Right atrium auricular region (tissue), 2 donors: ENCODE measurements at regions not wholly inside any gene's neighbourhood (a gene's known extent, or its start where the extent isn't known, plus 50 kb on each side); places are given as distances from the start of the nearest gene placed in this dataset.

Source experiments
- DNase-seq: peaks from one replicate; pipeline ENCODE4 v3.0.0-alpha.2; 2019; ENCODE audit warnings: low spot score
- H3K27ac ChIP-seq, 2 donors: fragments of 200-600 bp; sonication (generic); 1 replicate in 1 of 2; 2 replicates in 1 of 2; pipeline ENCODE4 v1.5.1; 2016 to 2019
- H3K27me3 ChIP-seq, 2 donors: fragments of 200-600 bp; sonication (generic); one replicate each; pipeline versions ENCODE4 v1.5.1 to v1.6.0; 2017 to 2019
- H3K36me3 ChIP-seq: fragments of 200-600 bp; sonication (generic); one replicate; pipeline ENCODE4 v1.5.1; 2016
- H3K4me1 ChIP-seq, 2 donors: fragments of 200-600 bp; sonication (generic); one replicate each; pipeline versions ENCODE4 v1.5.1 to v1.6.0; 2017 to 2019
- H3K4me3 ChIP-seq, 2 donors: fragments of 200-600 bp; sonication (generic); 1 replicate in 1 of 2; 2 replicates in 1 of 2; pipeline ENCODE4 v1.5.1; 2017 to 2019; ENCODE audit warnings: mild to moderate bottlenecking in 1 of 2, moderate library complexity in 1 of 2
- H3K9me3 ChIP-seq, 2 donors: fragments of 200-600 bp; sonication (generic); one replicate each; pipeline ENCODE4 v1.5.1; 2019
- TF ChIP-seq, protein P1 (sequence below), 2 donors: fragments of 200-600 bp; sonication (generic); IDR thresholded peaks; one replicate each; pipeline ENCODE4 v1.5.1; 2019; ENCODE audit warnings: antibody characterized with exemption in 2 of 2

DNA sequence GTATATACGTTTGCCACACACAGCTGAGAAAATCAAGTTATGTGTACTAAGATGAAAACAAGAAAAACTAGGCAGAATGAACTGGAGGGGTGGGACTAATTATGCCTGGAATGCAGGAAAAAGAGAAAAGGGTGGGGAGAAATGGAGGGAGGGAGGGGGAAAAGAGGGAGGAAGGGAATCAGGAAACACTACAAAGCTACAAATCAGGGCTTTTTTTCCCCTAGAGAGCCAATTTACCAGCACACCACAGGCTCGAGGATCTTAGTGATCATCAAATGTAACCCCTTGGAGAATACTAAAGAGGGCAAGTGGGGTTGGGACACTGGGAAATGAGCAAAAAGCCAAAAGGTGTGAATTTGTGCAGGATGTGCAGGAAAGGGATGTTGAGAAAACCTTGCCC is 451.9 kb downstream of the SMARCA1 start:
- Histone ChIP-seq H3K27ac (no peak overlapping the region), H3K9me3 (no peaks in the 10 kb centered on the region), H3K36me3 (no peaks in the 10 kb centered on the region), H3K27me3 (no peaks in the 10 kb centered on the region), H3K4me1 (no peaks in the 10 kb centered on the region), H3K4me3 (no peak overlapping the region)
- no peak for DNase-seq
- TF ChIP-seq, protein P1, sequence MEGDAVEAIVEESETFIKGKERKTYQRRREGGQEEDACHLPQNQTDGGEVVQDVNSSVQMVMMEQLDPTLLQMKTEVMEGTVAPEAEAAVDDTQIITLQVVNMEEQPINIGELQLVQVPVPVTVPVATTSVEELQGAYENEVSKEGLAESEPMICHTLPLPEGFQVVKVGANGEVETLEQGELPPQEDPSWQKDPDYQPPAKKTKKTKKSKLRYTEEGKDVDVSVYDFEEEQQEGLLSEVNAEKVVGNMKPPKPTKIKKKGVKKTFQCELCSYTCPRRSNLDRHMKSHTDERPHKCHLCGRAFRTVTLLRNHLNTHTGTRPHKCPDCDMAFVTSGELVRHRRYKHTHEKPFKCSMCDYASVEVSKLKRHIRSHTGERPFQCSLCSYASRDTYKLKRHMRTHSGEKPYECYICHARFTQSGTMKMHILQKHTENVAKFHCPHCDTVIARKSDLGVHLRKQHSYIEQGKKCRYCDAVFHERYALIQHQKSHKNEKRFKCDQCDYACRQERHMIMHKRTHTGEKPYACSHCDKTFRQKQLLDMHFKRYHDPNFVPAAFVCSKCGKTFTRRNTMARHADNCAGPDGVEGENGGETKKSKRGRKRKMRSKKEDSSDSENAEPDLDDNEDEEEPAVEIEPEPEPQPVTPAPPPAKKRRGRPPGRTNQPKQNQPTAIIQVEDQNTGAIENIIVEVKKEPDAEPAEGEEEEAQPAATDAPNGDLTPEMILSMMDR (IDR thresholded peaks at IDR 0.05), result no peak

DNA sequence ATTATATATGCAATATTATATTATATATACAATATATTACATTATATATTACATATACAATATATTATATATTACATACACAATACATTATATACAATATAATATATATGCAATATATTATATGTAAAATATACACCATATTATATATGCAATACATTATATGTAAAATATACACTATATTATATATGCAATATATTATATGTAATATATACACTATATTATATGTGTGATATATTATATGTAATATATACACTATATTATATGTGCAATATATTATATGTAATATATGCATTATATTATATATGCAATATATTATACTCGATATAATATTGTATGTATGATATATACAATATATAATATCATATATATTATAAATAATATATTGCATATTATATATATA is 457.4 kb downstream of the SMARCA1 start:
- no peaks in the 10 kb centered on the region for H3K4me1 ChIP-seq
- H3K36me3 ChIP-seq, result no peaks in the 10 kb centered on the region
- no peak overlapping the region for H3K27ac ChIP-seq
- TF ChIP-seq, protein P1 (IDR thresholded peaks at IDR 0.05), result no peak
- DNase-seq, result no peak
- no peaks in the 10 kb centered on the region for H3K27me3 ChIP-seq
- no peak overlapping the region for H3K4me3 ChIP-seq
- H3K9me3 ChIP-seq, result no peaks in the 10 kb centered on the region

DNA sequence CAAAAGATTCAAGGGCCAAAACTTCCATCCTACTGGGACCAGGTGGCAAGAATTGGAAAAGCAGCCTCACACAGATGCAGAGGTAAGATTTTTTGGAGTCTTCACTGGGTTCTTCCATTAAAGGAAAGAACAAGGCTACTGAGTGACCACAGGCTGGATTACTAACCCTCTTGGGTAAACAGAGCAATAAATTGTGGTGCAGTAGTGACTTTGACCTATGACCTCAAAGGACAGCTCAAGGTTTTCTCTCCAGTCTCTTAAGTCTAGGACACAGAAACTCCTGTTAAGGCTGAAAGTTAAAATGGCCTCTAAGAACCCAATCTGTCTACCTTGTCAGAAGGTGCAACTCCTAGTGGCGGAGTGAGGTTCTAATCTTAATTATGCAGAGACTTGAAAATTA is 464.9 kb downstream of the SMARCA1 start:
- TF ChIP-seq, protein P1 (IDR thresholded peaks at IDR 0.05), result no peak
- DNase-seq, result no peak
- H3K9me3 ChIP-seq, result no peaks in the 10 kb centered on the region
- no peaks in the 10 kb centered on the region for H3K36me3 ChIP-seq
- H3K4me3 ChIP-seq, result no peak overlapping the region
- no peak overlapping the region for H3K27ac ChIP-seq
- H3K27me3 ChIP-seq, result no peaks in the 10 kb centered on the region
- H3K4me1 ChIP-seq, result no peaks in the 10 kb centered on the region

DNA sequence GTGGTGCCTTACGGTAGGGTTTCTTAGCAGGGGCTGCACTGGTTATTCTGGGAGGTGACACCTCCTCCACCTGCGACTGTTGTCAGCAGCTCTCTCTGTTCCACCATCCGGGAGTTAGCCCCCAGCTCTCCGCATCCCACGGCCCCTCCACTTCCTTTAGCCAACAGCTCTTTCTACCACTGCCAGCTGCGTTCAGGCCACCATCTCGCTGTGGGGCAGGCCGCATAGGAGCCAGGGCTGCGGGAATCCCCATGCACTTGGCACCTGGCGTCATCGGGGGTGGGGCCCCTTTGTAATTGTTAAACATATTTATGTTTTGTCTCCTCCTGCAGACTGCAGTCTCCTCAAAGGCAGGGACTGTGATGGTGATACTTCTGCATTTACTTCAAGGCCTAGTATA is 480.2 kb downstream of the SMARCA1 start:
- no peak for DNase-seq
- Histone ChIP-seq H3K9me3 (no peaks in the 10 kb centered on the region), H3K27ac (no peak overlapping the region), H3K4me3 (no peak overlapping the region), H3K4me1 (no peaks in the 10 kb centered on the region), H3K27me3 (no peaks in the 10 kb centered on the region), H3K36me3 (no peaks in the 10 kb centered on the region)
- TF ChIP-seq, protein P1 (IDR thresholded peaks at IDR 0.05), result no peak

DNA sequence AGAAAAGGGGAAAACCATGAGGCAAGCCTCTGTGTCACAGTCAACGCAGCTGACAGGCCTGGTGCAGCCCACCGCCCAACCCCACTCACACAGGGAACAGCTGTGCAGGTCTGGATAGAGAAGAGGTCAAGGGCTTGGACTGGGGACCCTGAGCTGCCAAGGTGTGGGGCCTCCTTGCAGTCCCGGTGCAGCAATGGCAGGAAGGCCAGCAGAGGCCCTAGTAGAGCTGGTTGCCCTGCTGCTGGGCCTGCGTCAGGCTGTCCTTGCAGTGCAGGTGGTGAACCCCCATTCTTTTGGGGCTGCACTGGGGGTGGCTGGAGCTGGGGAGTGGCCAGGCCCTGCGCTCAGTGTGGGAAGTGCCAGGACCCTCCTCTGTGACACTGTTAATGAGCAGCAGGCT is 482.0 kb downstream of the SMARCA1 start:
- Histone ChIP-seq H3K9me3 (no peaks in the 10 kb centered on the region), H3K4me3 (no peak overlapping the region), H3K27me3 (no peaks in the 10 kb centered on the region), H3K36me3 (no peaks in the 10 kb centered on the region), H3K27ac (no peak overlapping the region), H3K4me1 (no peaks in the 10 kb centered on the region)
- TF ChIP-seq, protein P1 (IDR thresholded peaks at IDR 0.05), result no peak
- no peak for DNase-seq

DNA sequence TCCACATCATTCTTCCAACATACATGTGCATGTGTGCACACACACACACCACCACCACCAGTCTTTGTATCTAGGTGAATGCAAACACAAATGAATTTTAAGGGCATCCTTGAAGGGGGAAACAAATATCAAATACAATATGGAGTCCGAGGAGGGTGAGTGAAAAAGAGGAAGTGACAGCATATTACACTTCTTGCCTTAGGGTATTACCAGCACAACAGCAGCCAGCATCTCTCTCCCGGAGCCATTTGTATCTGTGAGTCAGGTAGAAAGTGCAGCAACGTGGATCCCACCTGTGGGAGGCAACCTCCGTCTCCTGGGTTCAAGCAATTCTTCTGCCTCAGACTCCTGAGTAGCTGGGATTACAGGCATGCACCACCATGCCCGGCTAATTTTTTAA is 483.2 kb downstream of the SMARCA1 start:
- TF ChIP-seq, protein P1 (IDR thresholded peaks at IDR 0.05), result no peak
- Histone ChIP-seq H3K4me1 (no peaks in the 10 kb centered on the region), H3K36me3 (no peaks in the 10 kb centered on the region), H3K27ac (no peak overlapping the region), H3K27me3 (no peaks in the 10 kb centered on the region), H3K4me3 (no peak overlapping the region), H3K9me3 (no peaks in the 10 kb centered on the region)
- no peak for DNase-seq
